ENCODE measurements at regions not wholly inside any gene's neighbourhood (a gene's known extent, or its start where the extent isn't known, plus 50 kb on each side); places are given as distances from the start of the nearest gene placed in this dataset.

DNA sequence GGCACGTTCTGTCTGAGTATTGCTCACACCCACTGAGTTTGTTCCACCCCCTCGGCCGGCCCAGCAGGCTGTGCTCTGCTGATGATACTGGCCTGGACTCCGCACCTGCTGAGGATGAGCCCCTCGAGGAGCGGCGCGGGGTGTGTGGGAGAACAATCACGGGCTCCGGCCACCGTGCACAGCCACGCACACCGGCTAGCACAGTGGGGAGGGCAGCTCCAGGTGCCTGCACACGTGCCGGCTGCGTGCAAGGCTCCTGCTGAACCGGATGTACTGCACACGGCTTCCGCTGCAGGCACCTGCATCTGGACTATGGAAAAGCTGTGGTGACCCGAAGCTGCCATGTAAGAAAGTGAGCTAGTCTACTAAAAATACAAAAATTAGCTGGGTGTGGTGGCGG lies 485.2 kb upstream of the CDH9 start:
- TF ChIP-seq, protein P1, sequence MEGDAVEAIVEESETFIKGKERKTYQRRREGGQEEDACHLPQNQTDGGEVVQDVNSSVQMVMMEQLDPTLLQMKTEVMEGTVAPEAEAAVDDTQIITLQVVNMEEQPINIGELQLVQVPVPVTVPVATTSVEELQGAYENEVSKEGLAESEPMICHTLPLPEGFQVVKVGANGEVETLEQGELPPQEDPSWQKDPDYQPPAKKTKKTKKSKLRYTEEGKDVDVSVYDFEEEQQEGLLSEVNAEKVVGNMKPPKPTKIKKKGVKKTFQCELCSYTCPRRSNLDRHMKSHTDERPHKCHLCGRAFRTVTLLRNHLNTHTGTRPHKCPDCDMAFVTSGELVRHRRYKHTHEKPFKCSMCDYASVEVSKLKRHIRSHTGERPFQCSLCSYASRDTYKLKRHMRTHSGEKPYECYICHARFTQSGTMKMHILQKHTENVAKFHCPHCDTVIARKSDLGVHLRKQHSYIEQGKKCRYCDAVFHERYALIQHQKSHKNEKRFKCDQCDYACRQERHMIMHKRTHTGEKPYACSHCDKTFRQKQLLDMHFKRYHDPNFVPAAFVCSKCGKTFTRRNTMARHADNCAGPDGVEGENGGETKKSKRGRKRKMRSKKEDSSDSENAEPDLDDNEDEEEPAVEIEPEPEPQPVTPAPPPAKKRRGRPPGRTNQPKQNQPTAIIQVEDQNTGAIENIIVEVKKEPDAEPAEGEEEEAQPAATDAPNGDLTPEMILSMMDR (conservative IDR thresholded peaks at IDR 0.05 in 1 of 2, IDR thresholded peaks at IDR 0.05 in 1 of 2; ENCODE audit: low read depth in 1 of 2, low read length in 2 of 2), result no peak
- TF ChIP-seq EZH2 (IDR thresholded peaks at IDR 0.05; ENCODE audit: low read length, missing control alignments), result no peak

All from fibroblast of lung (primary cell).